Fibroblast of lung (primary cell): ENCODE measurements at regions not wholly inside any gene's neighbourhood (a gene's known extent, or its start where the extent isn't known, plus 50 kb on each side); places are given as distances from the start of the nearest gene placed in this dataset.

Experiments
- DNase-seq, 2 donors: peaks; one replicate each; pipeline versions ENCODE4 v3.0.0 to v3.0.0-alpha.2; 2010; ENCODE audit warnings: low read depth in 2 of 2
- H2AFZ ChIP-seq: 2 replicates; pipeline ENCODE4 v1.5.1; 2012; ENCODE audit warnings: low read length, control low read depth, inconsistent platforms
- H3K27ac ChIP-seq: 2 replicates; pipeline ENCODE4 v1.5.1; 2011; ENCODE audit warnings: low read length, control low read depth; ENCODE audit not compliant: insufficient read depth
- H3K27me3 ChIP-seq: 2 replicates; pipeline ENCODE4 v1.5.1; 2011; ENCODE audit warnings: mild to moderate bottlenecking, low read length; ENCODE audit not compliant: control insufficient read depth, insufficient read depth
- H3K36me3 ChIP-seq: 2 replicates; pipeline ENCODE4 v1.5.1; 2011; ENCODE audit warnings: low read length; ENCODE audit not compliant: control insufficient read depth, insufficient read depth
- H3K4me1 ChIP-seq: 2 replicates; pipeline ENCODE4 v1.5.1; 2011; ENCODE audit warnings: low read length; ENCODE audit not compliant: control insufficient read depth, insufficient read depth; ENCODE audit errors: extremely low read depth
- H3K4me2 ChIP-seq: 2 replicates; pipeline ENCODE4 v1.5.1; 2011; ENCODE audit warnings: low read length, control low read depth; ENCODE audit not compliant: insufficient read depth; ENCODE audit errors: extremely low read depth
- H3K4me3 ChIP-seq, 4 experiments: fragments of 200-600 bp in 1 of 4; sonication (generic) in 1 of 4; replicated peaks in 1 of 4; 2 replicates each; pipeline ENCODE4 v1.5.1; 2011 to 2016; ENCODE audit warnings: low read length in 4 of 4, low read depth in 3 of 4, mild to moderate bottlenecking in 3 of 4, control low read depth in 2 of 4, inconsistent platforms in 1 of 4, mixed read lengths in 1 of 4; ENCODE audit not compliant: insufficient read depth in 1 of 4; ENCODE audit errors: control extremely low read depth in 1 of 4
- H3K79me2 ChIP-seq: 2 replicates; pipeline ENCODE4 v1.5.1; 2012; ENCODE audit warnings: mild to moderate bottlenecking, low read length, inconsistent platforms; ENCODE audit not compliant: control insufficient read depth, insufficient read depth
- H3K9ac ChIP-seq: 2 replicates; pipeline ENCODE4 v1.5.1; 2011; ENCODE audit warnings: mild to moderate bottlenecking, low read length, control low read depth; ENCODE audit not compliant: insufficient read depth
- H3K9me3 ChIP-seq: 2 replicates; pipeline ENCODE4 v1.5.1; 2012; ENCODE audit warnings: low read depth, low read length; ENCODE audit not compliant: control insufficient read depth, insufficient read depth
- H4K20me1 ChIP-seq: 2 replicates; pipeline ENCODE4 v1.5.1; 2011; ENCODE audit warnings: low read length; ENCODE audit not compliant: control insufficient read depth, insufficient read depth; ENCODE audit errors: extremely low read depth
- CTCF ChIP-seq, 2 donors: IDR thresholded peaks in 1 of 2; conservative IDR thresholded peaks in 1 of 2; 1 replicate in 1 of 2; 2 replicates in 1 of 2; pipeline ENCODE4 v1.5.1; 2011 to 2012; ENCODE audit warnings: low read length in 2 of 2, control low read depth in 1 of 2, inconsistent platforms in 1 of 2, low read depth in 1 of 2, mild to moderate bottlenecking in 1 of 2
- EZH2 ChIP-seq: IDR thresholded peaks from 2 replicates; pipeline ENCODE4 v1.5.1; 2012; ENCODE audit warnings: low read length, control low read depth, mild to moderate bottlenecking; ENCODE audit errors: missing control alignments

- TF ChIP-seq EZH2 (no peak), CTCF (conservative IDR thresholded peaks at IDR 0.05 in 1 of 2, IDR thresholded peaks at IDR 0.05 in 1 of 2; ENCODE audit: low read depth in 1 of 2, low read length in 2 of 2) (no peak)
- Histone ChIP-seq H4K20me1 (no peaks in the 10 kb centered on the region), H3K9ac (no peak overlapping the region), H3K27me3 (no peaks in the 10 kb centered on the region), H3K4me3 (no peak overlapping the region), H2AFZ (no peak overlapping the region), H3K36me3 (no peaks in the 10 kb centered on the region), H3K79me2 (no peaks in the 10 kb centered on the region), H3K4me2 (no peak overlapping the region), H3K4me1 (no peaks in the 10 kb centered on the region), H3K9me3 (no peaks in the 10 kb centered on the region), H3K27ac (no peak overlapping the region)
- DNase-seq = no peak
Measured at GRCh38 chr5:167778228-167778627, 513.2 kb upstream of the WWC1 start.

- H4K20me1 ChIP-seq = no peaks in the 10 kb centered on the region
- H3K9me3 ChIP-seq = no peaks in the 10 kb centered on the region
- no peak overlapping the region for H3K4me2 ChIP-seq
- H3K79me2 ChIP-seq = no peaks in the 10 kb centered on the region
- no peak overlapping the region for H2AFZ ChIP-seq
- no peaks in the 10 kb centered on the region for H3K4me1 ChIP-seq
- no peak overlapping the region for H3K9ac ChIP-seq
- no peaks in the 10 kb centered on the region for H3K36me3 ChIP-seq
- no peak overlapping the region for H3K4me3 ChIP-seq
- no peak for DNase-seq
- H3K27me3 ChIP-seq = no peaks in the 10 kb centered on the region
- TF ChIP-seq EZH2 (no peak), CTCF (conservative IDR thresholded peaks at IDR 0.05 in 1 of 2, IDR thresholded peaks at IDR 0.05 in 1 of 2; ENCODE audit: low read depth in 1 of 2, low read length in 2 of 2) (no peak)
- H3K27ac ChIP-seq = no peak overlapping the region
Measured at GRCh38 chr5:167779644-167780043, 511.8 kb upstream of the WWC1 start.

- Histone ChIP-seq H3K9me3 (no peaks in the 10 kb centered on the region), H2AFZ (no peak overlapping the region), H3K9ac (no peak overlapping the region), H4K20me1 (no peaks in the 10 kb centered on the region), H3K79me2 (no peaks in the 10 kb centered on the region), H3K4me2 (no peak overlapping the region), H3K4me3 (no peak overlapping the region), H3K27ac (no peak overlapping the region), H3K27me3 (no peaks in the 10 kb centered on the region), H3K36me3 (no peaks in the 10 kb centered on the region), H3K4me1 (no peaks in the 10 kb centered on the region)
- peak in 1 of 2 donors; percentile 11 for DNase-seq
- TF ChIP-seq CTCF (conservative IDR thresholded peaks at IDR 0.05 in 1 of 2, IDR thresholded peaks at IDR 0.05 in 1 of 2; ENCODE audit: low read depth in 1 of 2, low read length in 2 of 2) = no peak
- no peak for TF ChIP-seq EZH2
Measured at GRCh38 chr5:167780177-167780576, 511.3 kb upstream of the WWC1 start.
